GM18858 (cell line): ENCODE measurements at regions not wholly inside any gene's neighbourhood (a gene's known extent, or its start where the extent isn't known, plus 50 kb on each side); places are given as distances from the start of the nearest gene placed in this dataset.
"Not testable (repeated sequence)": the region's sequence is repeated elsewhere in the genome, so short reads cannot be mapped to it uniquely, and the experiment has no call there.

ENCODE experiments used
- ATAC-seq: cut with Tn5 transposase; IDR thresholded peaks from one replicate; pipeline ENCODE4 v1.9.1; 2021; ENCODE audit not compliant: unreplicated experiment

- ATAC-seq, result no peak
These were observed 854.5 kb upstream of the EYS start for GRCh38 chr6:66561479-66561878.

- ATAC-seq, result no peak
These were observed 851.2 kb upstream of the EYS start for GRCh38 chr6:66558189-66558588.

GRCh38 chr6:66556936-66557335 is 849.9 kb upstream of the EYS start:
- ATAC-seq, result no peak

- ATAC-seq, result no peak
These were observed 848.1 kb upstream of the EYS start for GRCh38 chr6:66555082-66555481.

GRCh38 chr6:66553441-66553840 is 846.4 kb upstream of the EYS start:
- ATAC-seq, result no peak

GRCh38 chr6:66538551-66539135 is 831.6 kb upstream of the EYS start:
- no peak for ATAC-seq

- ATAC-seq, result no peak
These were observed 826.9 kb upstream of the EYS start for GRCh38 chr6:66533921-66534404.

DNA sequence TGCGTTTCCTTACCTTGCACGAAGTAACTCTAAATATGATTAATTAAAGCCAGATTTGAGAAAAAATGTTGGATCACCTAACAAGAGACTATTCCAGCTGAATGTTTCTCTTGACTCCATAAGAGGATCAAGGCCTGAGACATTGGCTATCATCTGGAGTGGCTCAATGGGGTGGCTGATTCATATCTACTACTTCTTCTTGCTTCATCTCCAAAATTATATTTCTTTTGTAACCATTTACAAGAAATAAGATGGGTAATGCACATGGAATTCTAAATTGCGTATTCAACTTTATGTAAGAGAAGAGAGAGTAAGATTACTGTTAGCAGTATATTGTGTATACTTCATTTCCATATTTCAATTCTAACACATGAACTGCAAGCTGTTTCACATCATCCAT is 819.0 kb upstream of the EYS start:
- ATAC-seq, result no peak

- ATAC-seq, result no peak
These were observed 815.8 kb upstream of the EYS start for GRCh38 chr6:66522864-66523263.

DNA sequence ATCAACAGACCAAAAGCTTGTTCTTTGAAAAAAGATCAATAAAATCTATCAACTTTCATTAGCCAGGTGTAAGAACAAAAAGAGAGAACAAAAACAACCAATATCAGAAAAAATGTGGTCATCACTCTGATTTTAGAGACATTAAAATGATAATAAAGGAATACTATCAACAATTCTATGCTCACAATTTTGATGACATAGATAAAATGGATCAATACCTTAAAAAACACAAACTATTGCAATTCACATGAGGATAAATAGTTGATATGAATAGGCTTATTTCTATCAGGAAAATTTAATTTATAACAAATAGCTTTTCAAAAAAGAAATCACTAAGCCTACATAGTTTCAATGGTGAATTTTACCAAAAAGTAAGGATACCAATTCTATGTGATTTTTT is 809.4 kb upstream of the EYS start:
- ATAC-seq, result no peak

DNA sequence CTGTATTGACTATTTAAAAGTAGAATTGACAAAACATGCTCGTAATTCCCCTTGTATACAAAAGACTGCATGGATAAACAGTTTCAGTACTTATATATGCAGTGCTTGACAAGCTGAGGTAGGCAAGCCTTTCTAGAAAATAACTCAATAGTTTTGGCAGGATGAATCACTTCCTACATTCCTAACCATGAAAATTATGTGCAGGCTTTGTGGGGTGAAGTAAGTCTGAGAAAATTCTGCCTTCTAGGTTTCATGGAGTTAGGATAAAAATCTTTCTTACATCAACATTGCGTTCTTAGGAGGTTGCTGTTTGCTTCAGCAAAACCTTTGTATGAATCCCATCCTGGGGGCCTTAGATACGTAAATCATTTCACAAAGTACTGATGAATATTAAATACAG is 801.4 kb upstream of the EYS start:
- no peak for ATAC-seq

DNA sequence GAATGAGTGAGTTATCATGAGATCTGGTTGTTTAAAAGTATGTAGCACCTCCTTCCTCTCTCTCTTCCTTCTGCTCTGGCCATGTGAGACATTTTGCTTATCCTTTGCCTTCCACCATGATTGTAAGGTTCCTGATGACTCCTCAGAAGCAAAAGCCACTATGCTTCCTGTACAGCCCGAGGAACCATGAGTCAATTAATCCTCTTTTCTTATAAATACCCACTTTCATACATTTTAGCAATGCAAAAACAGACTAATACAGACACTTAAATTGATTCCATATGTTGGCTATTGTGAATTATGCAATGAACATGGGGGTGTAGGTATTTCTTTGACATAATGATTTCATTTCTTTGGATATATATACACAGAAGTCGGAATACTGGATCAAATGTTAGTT is 792.8 kb upstream of the EYS start:
- ATAC-seq, result no peak

DNA sequence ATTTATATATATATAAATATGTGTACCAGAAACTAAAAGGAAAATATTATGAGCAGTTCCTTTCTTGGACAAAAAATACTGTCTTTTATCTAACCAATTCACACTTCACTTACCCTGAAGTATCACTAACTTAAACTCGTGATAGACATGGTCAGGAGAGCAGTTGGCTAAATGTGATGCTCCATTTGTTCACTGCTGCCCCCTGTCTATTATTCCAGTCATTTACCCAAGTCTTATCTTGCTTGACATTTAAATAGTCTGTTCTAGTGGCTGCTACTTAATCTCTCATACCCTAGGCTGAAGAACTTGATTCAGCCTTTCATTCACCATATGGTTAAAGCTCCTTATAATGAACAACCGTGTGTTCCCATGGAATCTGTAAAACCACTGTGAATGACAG is 789.6 kb upstream of the EYS start:
- no peak for ATAC-seq

DNA sequence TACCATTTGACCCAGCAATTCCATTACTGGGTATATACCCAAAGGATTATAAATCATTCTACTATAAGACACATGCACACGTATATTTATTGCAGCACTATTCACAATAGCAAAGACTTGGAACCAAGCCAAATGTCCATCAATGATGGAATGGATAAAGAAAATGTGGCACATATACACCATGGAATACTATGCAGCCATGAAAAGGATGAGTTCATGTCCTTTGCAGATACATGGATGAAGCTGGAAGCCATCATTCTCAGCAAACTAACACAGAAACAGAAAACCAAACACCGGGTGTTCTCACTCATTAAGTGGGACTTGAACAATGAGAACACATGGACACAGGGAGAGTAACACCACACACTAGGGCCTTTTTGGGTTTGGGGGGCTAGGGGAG is 787.6 kb upstream of the EYS start:
- ATAC-seq, result not testable (repeated sequence)

GRCh38 chr6:66489269-66489987 is 782.4 kb upstream of the EYS start:
- ATAC-seq, result no peak

DNA sequence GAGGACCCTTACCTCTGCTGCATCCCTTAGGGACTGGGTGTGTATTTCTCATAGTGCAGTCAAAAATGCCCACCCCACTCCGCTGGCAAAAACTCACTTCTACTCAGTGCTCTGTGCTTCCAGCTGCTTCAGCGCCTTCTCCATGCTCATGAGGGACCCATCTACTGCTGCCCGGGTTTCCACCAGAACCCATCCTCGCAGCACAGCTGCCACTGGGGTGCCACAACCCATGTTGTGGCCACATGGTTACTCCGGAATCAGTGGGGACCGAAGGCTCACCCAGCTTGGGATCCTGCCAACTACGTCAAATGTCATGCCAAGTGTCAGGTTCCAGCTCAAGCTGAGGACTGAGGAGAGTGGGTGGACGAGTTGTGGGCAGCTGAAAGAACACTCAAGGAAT is 774.2 kb upstream of the EYS start:
- ATAC-seq, result no peak

- ATAC-seq, result no peak
These were observed 771.7 kb upstream of the EYS start for GRCh38 chr6:66478705-66479104.

DNA sequence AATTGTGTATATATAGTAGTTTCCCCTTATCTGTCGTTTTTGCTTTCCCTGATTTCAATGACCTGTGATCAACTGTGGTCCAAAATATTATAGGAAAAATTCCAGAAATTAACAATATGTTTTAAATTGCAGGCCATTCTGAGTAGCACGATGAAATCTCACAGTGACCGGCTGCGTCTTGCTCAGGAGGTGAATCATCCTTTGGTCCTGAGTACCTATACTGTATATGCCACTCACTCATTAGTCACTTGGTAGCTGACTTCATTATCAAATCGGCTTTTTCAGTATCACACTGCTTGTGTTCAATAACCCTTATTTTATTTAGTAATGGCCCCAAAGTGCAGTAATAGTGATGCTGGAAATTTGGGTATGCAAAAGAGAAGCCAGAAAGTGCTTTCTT is 728.3 kb upstream of the EYS start:
- ATAC-seq, result no peak

- no peak for ATAC-seq
These were observed 722.2 kb upstream of the EYS start for GRCh38 chr6:66429210-66429609.

GRCh38 chr6:66423047-66423446 is 716.0 kb upstream of the EYS start:
- no peak for ATAC-seq

DNA sequence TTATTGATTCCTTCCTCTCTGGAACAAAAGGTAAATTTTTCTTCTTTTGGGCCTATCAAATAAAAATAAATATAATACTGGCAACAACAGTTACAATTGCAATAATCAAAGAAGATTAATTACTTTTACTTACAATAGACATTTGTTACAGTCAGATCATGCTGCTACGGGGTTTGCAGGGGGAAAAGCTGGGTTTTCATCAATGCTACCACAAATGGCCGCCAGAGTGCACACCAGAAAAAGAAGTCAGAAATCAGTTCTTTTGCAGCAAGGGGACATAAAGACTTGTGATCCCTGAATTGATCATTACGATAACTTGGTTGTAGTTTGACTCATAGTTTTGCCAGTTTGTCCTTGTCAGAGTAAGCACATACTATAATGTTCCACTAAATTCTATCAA is 714.5 kb upstream of the EYS start:
- ATAC-seq, result no peak

DNA sequence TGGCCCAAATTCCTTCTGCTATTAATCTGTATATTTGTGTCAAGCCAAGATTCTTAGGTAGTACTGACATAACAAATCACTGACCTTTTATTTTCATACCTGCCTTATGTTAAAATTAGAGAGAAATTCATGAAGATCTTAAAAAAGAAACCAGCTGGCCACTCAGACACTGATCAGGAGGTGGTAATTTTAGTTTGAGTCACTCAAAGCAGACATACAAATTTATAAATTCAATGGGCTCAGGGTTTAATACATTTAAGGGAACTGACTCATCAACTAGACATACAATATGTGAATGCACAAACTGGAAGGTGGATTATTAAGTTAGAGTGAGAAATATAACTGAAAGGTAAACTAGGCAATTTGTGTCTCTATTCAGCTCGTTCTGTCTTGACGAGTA is 711.9 kb upstream of the EYS start:
- ATAC-seq, result no peak

DNA sequence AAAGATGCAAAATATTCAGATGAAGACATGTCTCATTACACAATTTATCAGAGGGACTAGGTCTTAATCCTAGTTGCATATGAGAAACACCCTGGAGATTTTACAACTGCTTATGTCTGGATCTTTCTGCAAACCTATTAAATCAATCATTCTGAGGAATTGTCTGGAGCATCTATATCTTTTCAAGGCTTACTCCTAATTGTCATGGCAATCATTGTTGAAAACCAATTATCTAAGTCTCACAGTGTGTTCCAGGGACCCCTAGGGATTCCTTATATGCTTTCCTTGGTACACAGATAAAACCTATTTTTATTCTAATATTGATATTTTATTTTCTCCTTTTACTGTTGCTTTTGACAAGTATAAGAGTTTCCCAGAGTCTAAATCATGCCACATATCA is 696.9 kb upstream of the EYS start:
- ATAC-seq, result no peak
